WTC11 (cell line): ENCODE measurements at regions not wholly inside any gene's neighbourhood (a gene's known extent, or its start where the extent isn't known, plus 50 kb on each side); places are given as distances from the start of the nearest gene placed in this dataset.

Source experiments
- IRF2 ChIP-seq: sonication (generic); formaldehyde crosslinking; IDR thresholded peaks from 2 replicates; pipeline ENCODE4 v1.8.0; 2022; ENCODE audit warnings: low read depth, missing genetic modification reagents, borderline replicate concordance
- JUN ChIP-seq: sonication (generic); formaldehyde crosslinking; IDR thresholded peaks from 2 replicates; pipeline ENCODE4 v1.8.0; 2023; ENCODE audit warnings: mild to moderate bottlenecking, missing genetic modification reagents
- NFE2L1 ChIP-seq: sonication (generic); formaldehyde crosslinking; IDR thresholded peaks from 2 replicates; pipeline ENCODE4 v1.8.1; 2023; ENCODE audit warnings: missing genetic modification reagents
- PRRX2 ChIP-seq: fragments of 250-450 bp; sonication (Bioruptor Pico); IDR thresholded peaks from 2 replicates; pipeline ENCODE4 v1.8.0; 2021; ENCODE audit warnings: mild to moderate bottlenecking
- ZNF263 ChIP-seq: sonication (generic); formaldehyde crosslinking; IDR thresholded peaks from 2 replicates; pipeline ENCODE4 v1.8.1; 2022; ENCODE audit warnings: low read depth, mild to moderate bottlenecking, moderate library complexity, missing genetic modification reagents
- TF ChIP-seq, protein P1 (sequence below): fragments of 200-600 bp; IDR thresholded peaks from 2 replicates; pipeline ENCODE4 v1.8.0; 2022; ENCODE audit warnings: antibody characterized with exemption
- TF ChIP-seq, protein P2 (sequence below): sonication (generic); formaldehyde crosslinking; IDR thresholded peaks from 2 replicates; pipeline ENCODE4 v1.8.0; 2022; ENCODE audit warnings: mild to moderate bottlenecking, missing genetic modification reagents
- TF ChIP-seq, protein P3 (sequence below): sonication (generic); formaldehyde crosslinking; IDR thresholded peaks from 2 replicates; pipeline ENCODE4 v1.8.1; 2022; ENCODE audit warnings: low read depth, mild to moderate bottlenecking, moderate library complexity, missing genetic modification reagents, borderline replicate concordance
- TF ChIP-seq, protein P4 (sequence below): fragments of 250-450 bp; sonication (Bioruptor Pico); IDR thresholded peaks from 2 replicates; pipeline ENCODE4 v1.9.0; 2021; ENCODE audit warnings: mild to moderate bottlenecking
- TF ChIP-seq, protein P5 (sequence below): sonication (generic); formaldehyde crosslinking; conservative IDR thresholded peaks from 2 replicates; pipeline ENCODE4 v1.8.1; 2023; ENCODE audit warnings: mild to moderate bottlenecking, low read depth, missing genetic modification reagents, moderate library complexity
- TF ChIP-seq, protein P6 (sequence below): sonication (generic); formaldehyde crosslinking; IDR thresholded peaks from 2 replicates; pipeline ENCODE4 v1.8.1; 2023; ENCODE audit warnings: mild to moderate bottlenecking, missing genetic modification reagents, moderate library complexity
- TF ChIP-seq, protein P7 (sequence below): fragments of 250-450 bp; sonication (Bioruptor Pico); conservative IDR thresholded peaks from 2 replicates; pipeline ENCODE4 v1.9.0; 2021; ENCODE audit warnings: mild to moderate bottlenecking

DNA sequence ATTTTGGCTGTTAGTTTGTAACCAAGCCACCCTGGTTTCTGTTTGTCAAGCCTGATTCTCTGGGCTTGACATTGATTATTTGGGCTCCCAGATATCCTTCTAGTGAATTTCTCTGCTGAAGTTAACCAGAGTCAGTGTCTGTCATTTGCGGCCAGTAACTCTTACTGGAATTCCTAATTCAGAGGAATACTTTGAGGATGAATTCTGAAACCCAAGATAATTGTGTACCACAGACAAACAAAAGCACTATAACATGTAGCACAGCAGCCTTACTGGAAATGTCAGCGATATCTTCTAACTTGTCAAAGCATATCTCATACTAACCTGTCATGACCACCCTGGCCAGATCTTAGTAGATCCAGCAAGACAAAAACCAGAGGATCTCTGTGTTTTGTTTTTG, 84.4 kb upstream of the HIF1A start:
- TF ChIP-seq, protein P1, sequence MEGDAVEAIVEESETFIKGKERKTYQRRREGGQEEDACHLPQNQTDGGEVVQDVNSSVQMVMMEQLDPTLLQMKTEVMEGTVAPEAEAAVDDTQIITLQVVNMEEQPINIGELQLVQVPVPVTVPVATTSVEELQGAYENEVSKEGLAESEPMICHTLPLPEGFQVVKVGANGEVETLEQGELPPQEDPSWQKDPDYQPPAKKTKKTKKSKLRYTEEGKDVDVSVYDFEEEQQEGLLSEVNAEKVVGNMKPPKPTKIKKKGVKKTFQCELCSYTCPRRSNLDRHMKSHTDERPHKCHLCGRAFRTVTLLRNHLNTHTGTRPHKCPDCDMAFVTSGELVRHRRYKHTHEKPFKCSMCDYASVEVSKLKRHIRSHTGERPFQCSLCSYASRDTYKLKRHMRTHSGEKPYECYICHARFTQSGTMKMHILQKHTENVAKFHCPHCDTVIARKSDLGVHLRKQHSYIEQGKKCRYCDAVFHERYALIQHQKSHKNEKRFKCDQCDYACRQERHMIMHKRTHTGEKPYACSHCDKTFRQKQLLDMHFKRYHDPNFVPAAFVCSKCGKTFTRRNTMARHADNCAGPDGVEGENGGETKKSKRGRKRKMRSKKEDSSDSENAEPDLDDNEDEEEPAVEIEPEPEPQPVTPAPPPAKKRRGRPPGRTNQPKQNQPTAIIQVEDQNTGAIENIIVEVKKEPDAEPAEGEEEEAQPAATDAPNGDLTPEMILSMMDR = no peak
- TF ChIP-seq JUN (no peak), NFE2L1 (CRISPR knock-in tag) (no peak), IRF2 (CRISPR knock-in tag) (no peak), PRRX2 (CRISPR knock-in tag) (no peak), ZNF263 (CRISPR knock-in tag) (no peak)
- TF ChIP-seq, protein P2, sequence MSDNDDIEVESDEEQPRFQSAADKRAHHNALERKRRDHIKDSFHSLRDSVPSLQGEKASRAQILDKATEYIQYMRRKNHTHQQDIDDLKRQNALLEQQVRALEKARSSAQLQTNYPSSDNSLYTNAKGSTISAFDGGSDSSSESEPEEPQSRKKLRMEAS (CRISPR knock-in tag) = no peak
- TF ChIP-seq, protein P3, sequence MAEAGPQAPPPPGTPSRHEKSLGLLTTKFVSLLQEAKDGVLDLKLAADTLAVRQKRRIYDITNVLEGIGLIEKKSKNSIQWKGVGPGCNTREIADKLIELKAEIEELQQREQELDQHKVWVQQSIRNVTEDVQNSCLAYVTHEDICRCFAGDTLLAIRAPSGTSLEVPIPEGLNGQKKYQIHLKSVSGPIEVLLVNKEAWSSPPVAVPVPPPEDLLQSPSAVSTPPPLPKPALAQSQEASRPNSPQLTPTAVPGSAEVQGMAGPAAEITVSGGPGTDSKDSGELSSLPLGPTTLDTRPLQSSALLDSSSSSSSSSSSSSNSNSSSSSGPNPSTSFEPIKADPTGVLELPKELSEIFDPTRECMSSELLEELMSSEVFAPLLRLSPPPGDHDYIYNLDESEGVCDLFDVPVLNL (CRISPR knock-in tag) = no peak
- TF ChIP-seq, protein P4, sequence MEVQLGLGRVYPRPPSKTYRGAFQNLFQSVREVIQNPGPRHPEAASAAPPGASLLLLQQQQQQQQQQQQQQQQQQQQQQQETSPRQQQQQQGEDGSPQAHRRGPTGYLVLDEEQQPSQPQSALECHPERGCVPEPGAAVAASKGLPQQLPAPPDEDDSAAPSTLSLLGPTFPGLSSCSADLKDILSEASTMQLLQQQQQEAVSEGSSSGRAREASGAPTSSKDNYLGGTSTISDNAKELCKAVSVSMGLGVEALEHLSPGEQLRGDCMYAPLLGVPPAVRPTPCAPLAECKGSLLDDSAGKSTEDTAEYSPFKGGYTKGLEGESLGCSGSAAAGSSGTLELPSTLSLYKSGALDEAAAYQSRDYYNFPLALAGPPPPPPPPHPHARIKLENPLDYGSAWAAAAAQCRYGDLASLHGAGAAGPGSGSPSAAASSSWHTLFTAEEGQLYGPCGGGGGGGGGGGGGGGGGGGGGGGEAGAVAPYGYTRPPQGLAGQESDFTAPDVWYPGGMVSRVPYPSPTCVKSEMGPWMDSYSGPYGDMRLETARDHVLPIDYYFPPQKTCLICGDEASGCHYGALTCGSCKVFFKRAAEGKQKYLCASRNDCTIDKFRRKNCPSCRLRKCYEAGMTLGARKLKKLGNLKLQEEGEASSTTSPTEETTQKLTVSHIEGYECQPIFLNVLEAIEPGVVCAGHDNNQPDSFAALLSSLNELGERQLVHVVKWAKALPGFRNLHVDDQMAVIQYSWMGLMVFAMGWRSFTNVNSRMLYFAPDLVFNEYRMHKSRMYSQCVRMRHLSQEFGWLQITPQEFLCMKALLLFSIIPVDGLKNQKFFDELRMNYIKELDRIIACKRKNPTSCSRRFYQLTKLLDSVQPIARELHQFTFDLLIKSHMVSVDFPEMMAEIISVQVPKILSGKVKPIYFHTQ (CRISPR knock-in tag) = no peak
- TF ChIP-seq, protein P5, sequence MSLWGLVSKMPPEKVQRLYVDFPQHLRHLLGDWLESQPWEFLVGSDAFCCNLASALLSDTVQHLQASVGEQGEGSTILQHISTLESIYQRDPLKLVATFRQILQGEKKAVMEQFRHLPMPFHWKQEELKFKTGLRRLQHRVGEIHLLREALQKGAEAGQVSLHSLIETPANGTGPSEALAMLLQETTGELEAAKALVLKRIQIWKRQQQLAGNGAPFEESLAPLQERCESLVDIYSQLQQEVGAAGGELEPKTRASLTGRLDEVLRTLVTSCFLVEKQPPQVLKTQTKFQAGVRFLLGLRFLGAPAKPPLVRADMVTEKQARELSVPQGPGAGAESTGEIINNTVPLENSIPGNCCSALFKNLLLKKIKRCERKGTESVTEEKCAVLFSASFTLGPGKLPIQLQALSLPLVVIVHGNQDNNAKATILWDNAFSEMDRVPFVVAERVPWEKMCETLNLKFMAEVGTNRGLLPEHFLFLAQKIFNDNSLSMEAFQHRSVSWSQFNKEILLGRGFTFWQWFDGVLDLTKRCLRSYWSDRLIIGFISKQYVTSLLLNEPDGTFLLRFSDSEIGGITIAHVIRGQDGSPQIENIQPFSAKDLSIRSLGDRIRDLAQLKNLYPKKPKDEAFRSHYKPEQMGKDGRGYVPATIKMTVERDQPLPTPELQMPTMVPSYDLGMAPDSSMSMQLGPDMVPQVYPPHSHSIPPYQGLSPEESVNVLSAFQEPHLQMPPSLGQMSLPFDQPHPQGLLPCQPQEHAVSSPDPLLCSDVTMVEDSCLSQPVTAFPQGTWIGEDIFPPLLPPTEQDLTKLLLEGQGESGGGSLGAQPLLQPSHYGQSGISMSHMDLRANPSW (CRISPR knock-in tag) = no peak
- TF ChIP-seq, protein P6, sequence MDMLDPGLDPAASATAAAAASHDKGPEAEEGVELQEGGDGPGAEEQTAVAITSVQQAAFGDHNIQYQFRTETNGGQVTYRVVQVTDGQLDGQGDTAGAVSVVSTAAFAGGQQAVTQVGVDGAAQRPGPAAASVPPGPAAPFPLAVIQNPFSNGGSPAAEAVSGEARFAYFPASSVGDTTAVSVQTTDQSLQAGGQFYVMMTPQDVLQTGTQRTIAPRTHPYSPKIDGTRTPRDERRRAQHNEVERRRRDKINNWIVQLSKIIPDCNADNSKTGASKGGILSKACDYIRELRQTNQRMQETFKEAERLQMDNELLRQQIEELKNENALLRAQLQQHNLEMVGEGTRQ = no peak
- TF ChIP-seq, protein P7, sequence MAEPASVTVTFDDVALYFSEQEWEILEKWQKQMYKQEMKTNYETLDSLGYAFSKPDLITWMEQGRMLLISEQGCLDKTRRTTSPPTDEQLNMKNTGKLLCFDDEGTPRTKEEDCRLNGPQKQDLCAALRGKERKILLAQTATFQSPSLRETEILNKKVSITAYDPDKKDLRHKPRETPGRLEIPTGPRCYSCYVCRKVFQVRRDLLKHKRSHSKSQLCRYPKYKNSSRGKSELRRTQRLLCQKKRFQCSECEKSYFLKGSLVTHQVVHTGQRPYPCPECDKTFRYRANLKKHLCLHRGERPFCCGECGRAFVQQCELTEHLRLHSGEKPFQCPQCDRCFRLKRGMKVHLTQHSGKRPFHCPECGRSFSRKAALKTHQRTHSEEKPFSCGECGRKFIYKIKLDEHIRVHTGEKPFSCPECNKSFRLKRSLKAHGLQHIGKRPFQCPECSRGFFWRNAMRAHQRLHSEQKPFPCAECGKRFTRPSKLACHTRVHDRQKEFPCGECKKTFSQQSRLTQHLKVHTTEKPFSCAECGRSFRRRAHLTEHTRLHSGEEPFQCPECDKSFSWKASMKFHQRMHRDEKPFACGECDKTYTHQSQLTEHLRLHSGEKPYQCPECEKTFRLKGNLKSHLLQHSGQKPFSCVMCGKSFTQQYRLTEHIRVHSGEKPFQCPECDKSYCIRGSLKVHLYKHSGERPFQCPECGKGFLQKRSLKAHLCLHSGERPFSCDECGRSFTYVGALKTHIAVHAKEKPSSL (CRISPR knock-in tag) = no peak
